Liver (tissue), 8 donors: ENCODE measurements at regions not wholly inside any gene's neighbourhood (a gene's known extent, or its start where the extent isn't known, plus 50 kb on each side); places are given as distances from the start of the nearest gene placed in this dataset.

Experiments
- DNase-seq: peaks from one replicate; pipeline ENCODE4 v3.0.0-alpha.2; 2017; ENCODE audit warnings: low spot score
- H3K27ac ChIP-seq, 2 donors: one replicate each; pipeline ENCODE4 v1.7.0; 2013; ENCODE audit warnings: inconsistent platforms in 2 of 2, low read length in 2 of 2, control low read depth in 1 of 2, low read depth in 1 of 2, mild to moderate bottlenecking in 1 of 2
- H3K27me3 ChIP-seq, 4 donors: one replicate each; pipeline versions ENCODE4 v1.6.1 to v1.7.0; 2013; ENCODE audit warnings: low read length in 3 of 4, inconsistent platforms in 1 of 4, mild to moderate bottlenecking in 1 of 4, moderate library complexity in 1 of 4; ENCODE audit not compliant: control insufficient read depth in 4 of 4, insufficient read depth in 4 of 4
- H3K36me3 ChIP-seq, 4 donors: one replicate each; pipeline versions ENCODE4 v1.6.1 to v1.7.0; 2013; ENCODE audit warnings: low read length in 3 of 4, mild to moderate bottlenecking in 3 of 4, low read depth in 1 of 4, moderate library complexity in 1 of 4; ENCODE audit not compliant: control insufficient read depth in 4 of 4, insufficient read depth in 3 of 4
- H3K4me1 ChIP-seq, 4 donors: one replicate each; pipeline versions ENCODE4 v1.6.1 to v1.7.0; 2013; ENCODE audit warnings: low read length in 3 of 4, mild to moderate bottlenecking in 3 of 4, moderate library complexity in 1 of 4; ENCODE audit not compliant: control insufficient read depth in 4 of 4, insufficient read depth in 4 of 4
- H3K4me3 ChIP-seq, 3 donors: one replicate each; pipeline versions ENCODE4 v1.6.1 to v1.7.0; 2013; ENCODE audit warnings: low read length in 3 of 3, control low read depth in 1 of 3, low read depth in 1 of 3, mild to moderate bottlenecking in 1 of 3
- H3K9ac ChIP-seq, 2 donors: one replicate each; pipeline ENCODE4 v1.7.0; 2013; ENCODE audit warnings: low read length in 2 of 2, mild to moderate bottlenecking in 2 of 2, moderate library complexity in 2 of 2, control low read depth in 1 of 2, low read depth in 1 of 2
- H3K9me3 ChIP-seq, 4 donors: one replicate each; pipeline versions ENCODE4 v1.6.1 to v1.7.0; 2013; ENCODE audit warnings: low read length in 3 of 4; ENCODE audit not compliant: control insufficient read depth in 4 of 4
- CTCF ChIP-seq: fragments of 150-350 bp; IDR thresholded peaks from 2 replicates; pipeline ENCODE4 v1.5.1; 2017; ENCODE audit warnings: improper control_type of control experiment, low read depth, low read length; ENCODE audit not compliant: missing input control
- EGR1 ChIP-seq, 2 donors: IDR thresholded peaks; 2 replicates each; pipeline ENCODE4 v1.6.1; 2016 to 2018; ENCODE audit warnings: antibody characterized with exemption in 2 of 2, low read depth in 2 of 2
- FOXA1 ChIP-seq: IDR thresholded peaks from 2 replicates; pipeline ENCODE4 v1.6.1; 2016; ENCODE audit warnings: antibody characterized with exemption
- FOXA2 ChIP-seq: IDR thresholded peaks from 2 replicates; pipeline ENCODE4 v1.6.1; 2016; ENCODE audit warnings: antibody characterized with exemption
- HNF4G ChIP-seq: IDR thresholded peaks from 2 replicates; pipeline ENCODE4 v1.6.1; 2016; ENCODE audit warnings: antibody characterized with exemption
- JUND ChIP-seq, 2 donors: IDR thresholded peaks; 2 replicates each; pipeline ENCODE4 v1.6.1; 2016; ENCODE audit warnings: antibody characterized with exemption in 2 of 2
- MAX ChIP-seq: IDR thresholded peaks from 2 replicates; pipeline ENCODE4 v1.6.1; 2016; ENCODE audit warnings: antibody characterized with exemption
- NR2F2 ChIP-seq: IDR thresholded peaks from 2 replicates; pipeline ENCODE4 v1.6.1; 2016; ENCODE audit warnings: antibody characterized with exemption
- RAD21 ChIP-seq, 2 donors: IDR thresholded peaks; 2 replicates each; pipeline ENCODE4 v1.6.1; 2016; ENCODE audit warnings: antibody characterized with exemption in 2 of 2, mild to moderate bottlenecking in 2 of 2
- REST ChIP-seq: IDR thresholded peaks from 2 replicates; pipeline ENCODE4 v1.6.1; 2016; ENCODE audit warnings: antibody characterized with exemption, mild to moderate bottlenecking
- RXRA ChIP-seq, 2 donors: IDR thresholded peaks; 2 replicates each; pipeline ENCODE4 v1.6.1; 2017 to 2018; ENCODE audit warnings: antibody characterized with exemption in 2 of 2, mild to moderate bottlenecking in 1 of 2
- TAF1 ChIP-seq: conservative IDR thresholded peaks from 2 replicates; pipeline ENCODE4 v1.6.1; 2016; ENCODE audit warnings: antibody characterized with exemption, mild to moderate bottlenecking
- YY1 ChIP-seq: IDR thresholded peaks from 2 replicates; pipeline ENCODE4 v1.6.1; 2016; ENCODE audit warnings: antibody characterized with exemption, mild to moderate bottlenecking
- ZBTB33 ChIP-seq: IDR thresholded peaks from 2 replicates; pipeline ENCODE4 v1.6.1; 2016; ENCODE audit warnings: antibody characterized with exemption
- WGBS: extraction: QIAGEN DNeasy Blood & Tissue Kit; methylation state at CpG from one replicate; pipeline ENCODE4 v1.1.7; 2013; 5-methylcytosine and 5-hydroxymethylcytosine counted together
- donor health status: healthy.
- donor health status: healthy.
- donor health status: healthy.
- donor health status: healthy.
- donor health status: healthy.

- no peaks in the 10 kb centered on the region for H3K4me1 ChIP-seq
- no peaks in the 10 kb centered on the region for H3K9me3 ChIP-seq
- H3K36me3 ChIP-seq, result no peaks in the 10 kb centered on the region
- no peak overlapping the region for H3K9ac ChIP-seq
- 88% methylated on average over 16 of the region's 16 CpGs for WGBS
- no peak overlapping the region for H3K4me3 ChIP-seq
- no peak overlapping the region for H3K27ac ChIP-seq
- no peaks in the 10 kb centered on the region for H3K27me3 ChIP-seq
- no peak for TF ChIP-seq RXRA (IDR thresholded peaks at IDR 0.05)
- TF ChIP-seq RAD21 (IDR thresholded peaks at IDR 0.05), result no peak
- no peak for TF ChIP-seq FOXA1
- TF ChIP-seq ZBTB33, result no peak
- TF ChIP-seq YY1, result no peak
- DNase-seq, result no peak
These were observed 1174.9 kb downstream of the BRD1 start for GRCh38 chr22:48652796-48653195.

- 92% methylated on average over 19 of the region's 19 CpGs for WGBS
- no peak for TF ChIP-seq MAX
- TF ChIP-seq NR2F2, result no peak
- no peak for TF ChIP-seq TAF1
- TF ChIP-seq EGR1 (IDR thresholded peaks at IDR 0.05; ENCODE audit: low read depth in 2 of 2), result no peak
- TF ChIP-seq CTCF, result no peak
- TF ChIP-seq FOXA2, result no peak
- TF ChIP-seq FOXA1, result no peak
- TF ChIP-seq YY1, result no peak
- TF ChIP-seq REST, result no peak
- TF ChIP-seq RXRA (IDR thresholded peaks at IDR 0.05), result no peak
- no peak for TF ChIP-seq HNF4G
- no peak for TF ChIP-seq ZBTB33
- TF ChIP-seq JUND (IDR thresholded peaks at IDR 0.05), result no peak
These were observed 1175.6 kb downstream of the BRD1 start for GRCh38 chr22:48651981-48652538.

More at GRCh38 chr22:48651981-48652538, 1175.6 kb downstream of the BRD1 start:
- Histone ChIP-seq H3K9ac (no peak overlapping the region), H3K4me3 (no peak overlapping the region), H3K27ac (no peak overlapping the region), H3K36me3 (no peaks in the 10 kb centered on the region), H3K9me3 (no peaks in the 10 kb centered on the region), H3K27me3 (no peaks in the 10 kb centered on the region), H3K4me1 (no peaks in the 10 kb centered on the region)
- no peak for DNase-seq
